ENCODE measurements at regions not wholly inside any gene's neighbourhood (a gene's known extent, or its start where the extent isn't known, plus 50 kb on each side); places are given as distances from the start of the nearest gene placed in this dataset.

GRCh38 chr9:89664896-89665329 lies 60.1 kb downstream of the GADD45G start:
- BruUV-seq (replicated peaks): no TSS peak
- H3K27me3 ChIP-seq (replicated peaks; ENCODE audit: insufficient read depth, low read depth, low read length, poor library complexity): no peaks in the 10 kb centered on the region
- ChIA-PET CTCF (no interaction called here), POLR2A (ENCODE audit: low non-redundant PET) (no interaction called here)
- no peak overlapping the region for H3K4me3 ChIP-seq (ENCODE audit: low read depth, low read length, poor library complexity, severe bottlenecking)
- H3K4me1 ChIP-seq (ENCODE audit: insufficient read depth, low read length, poor library complexity, severe bottlenecking): peaks cover 5% of the 10 kb centered on the region
- H3K9me3 ChIP-seq (ENCODE audit: low read depth, low read length, poor library complexity, severe bottlenecking): no peaks in the 10 kb centered on the region
- no peak for DNase-seq (ENCODE audit: low spot score)
- no peaks in the 10 kb centered on the region for H3K36me3 ChIP-seq (ENCODE audit: insufficient read depth, low read length, poor library complexity, severe bottlenecking)
- intact Hi-C loops (cut with micrococcal nuclease; ENCODE audit: unreplicated experiment): no loop called here
- no peak for TF ChIP-seq CTCF (conservative IDR thresholded peaks at IDR 0.05; ENCODE audit: low read depth, low read length)
- TF ChIP-seq EZH2 (IDR thresholded peaks at IDR 0.05; ENCODE audit: borderline replicate concordance, low read depth, low read length, poor library complexity, severe bottlenecking): no peak
- H3K27ac ChIP-seq (ENCODE audit: low read depth, low read length, poor library complexity, severe bottlenecking): no peak overlapping the region

DNA sequence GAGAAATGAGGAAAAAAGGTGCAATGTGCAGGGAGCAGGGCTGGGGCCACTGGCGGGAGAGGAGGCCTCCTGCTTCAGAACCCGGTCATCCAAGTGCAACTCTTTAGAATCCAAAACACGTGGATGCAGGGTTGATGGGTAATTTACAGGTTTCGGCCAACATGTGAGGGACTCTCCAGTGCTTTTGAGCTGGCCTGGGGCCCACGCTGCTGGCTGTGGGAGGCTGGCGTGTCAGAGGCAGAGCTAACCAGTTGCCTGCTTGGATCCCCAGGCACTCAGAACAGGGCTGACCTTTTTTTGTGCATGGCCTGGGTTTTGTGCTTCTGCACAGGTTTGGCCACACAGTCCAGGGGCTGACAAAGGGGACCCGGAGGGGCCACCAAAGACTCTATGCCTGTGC lies 61.6 kb downstream of the GADD45G start:
- Histone ChIP-seq H3K9me3 (ENCODE audit: low read depth, low read length, poor library complexity, severe bottlenecking) (no peaks in the 10 kb centered on the region), H3K36me3 (ENCODE audit: insufficient read depth, low read length, poor library complexity, severe bottlenecking) (no peaks in the 10 kb centered on the region), H3K4me3 (ENCODE audit: low read depth, low read length, poor library complexity, severe bottlenecking) (no peak overlapping the region), H3K4me1 (ENCODE audit: insufficient read depth, low read length, poor library complexity, severe bottlenecking) (peaks cover 5% of the 10 kb centered on the region), H3K27me3 (replicated peaks; ENCODE audit: insufficient read depth, low read depth, low read length, poor library complexity) (no peaks in the 10 kb centered on the region), H3K27ac (ENCODE audit: low read depth, low read length, poor library complexity, severe bottlenecking) (no peak overlapping the region)
- intact Hi-C loops (cut with micrococcal nuclease; ENCODE audit: unreplicated experiment): no loop called here
- ChIA-PET POLR2A (ENCODE audit: low non-redundant PET) (no interaction called here), CTCF (no interaction called here)
- TF ChIP-seq EZH2 (IDR thresholded peaks at IDR 0.05; ENCODE audit: borderline replicate concordance, low read depth, low read length, poor library complexity, severe bottlenecking) (no peak), CTCF (conservative IDR thresholded peaks at IDR 0.05; ENCODE audit: low read depth, low read length) (no peak)
- BruUV-seq (replicated peaks): no TSS peak
- DNase-seq (ENCODE audit: low spot score): no peak

DNA sequence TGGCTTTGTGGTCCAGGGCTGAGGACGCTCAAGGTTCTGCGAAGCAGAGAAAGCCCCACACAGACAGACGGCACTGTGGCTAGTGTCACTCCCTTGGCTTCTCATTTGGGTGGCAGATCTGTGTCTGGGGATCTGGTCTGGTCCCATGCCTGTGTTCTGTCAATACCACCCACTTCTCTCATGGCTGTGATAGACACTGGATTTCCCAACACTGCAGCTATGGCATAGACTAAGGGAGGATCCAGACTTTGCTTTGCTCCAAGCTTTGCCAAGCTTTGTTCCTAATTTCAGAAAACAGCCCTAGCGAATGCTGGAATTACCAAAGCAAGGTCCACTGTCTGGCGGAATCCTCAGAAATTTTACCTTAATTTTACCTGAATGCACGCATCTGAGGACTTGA lies 62.1 kb downstream of the GADD45G start:
- no peaks in the 10 kb centered on the region for H3K36me3 ChIP-seq (ENCODE audit: insufficient read depth, low read length, poor library complexity, severe bottlenecking)
- intact Hi-C loops (cut with micrococcal nuclease; ENCODE audit: unreplicated experiment): no loop called here
- H3K4me3 ChIP-seq (ENCODE audit: low read depth, low read length, poor library complexity, severe bottlenecking): no peak overlapping the region
- no TSS peak for BruUV-seq (replicated peaks)
- POLR2A ChIA-PET (ENCODE audit: low non-redundant PET): no interaction called here
- H3K27ac ChIP-seq (ENCODE audit: low read depth, low read length, poor library complexity, severe bottlenecking): no peak overlapping the region
- H3K27me3 ChIP-seq (replicated peaks; ENCODE audit: insufficient read depth, low read depth, low read length, poor library complexity): no peaks in the 10 kb centered on the region
- TF ChIP-seq CTCF (conservative IDR thresholded peaks at IDR 0.05; ENCODE audit: low read depth, low read length): no peak
- no peak for TF ChIP-seq EZH2 (IDR thresholded peaks at IDR 0.05; ENCODE audit: borderline replicate concordance, low read depth, low read length, poor library complexity, severe bottlenecking)
- H3K4me1 ChIP-seq (ENCODE audit: insufficient read depth, low read length, poor library complexity, severe bottlenecking): peaks cover 5% of the 10 kb centered on the region
- CTCF ChIA-PET: no interaction called here
- H3K9me3 ChIP-seq (ENCODE audit: low read depth, low read length, poor library complexity, severe bottlenecking): no peaks in the 10 kb centered on the region
- DNase-seq (ENCODE audit: low spot score): no peak
